WTC11 (cell line): ENCODE measurements at regions not wholly inside any gene's neighbourhood (a gene's known extent, or its start where the extent isn't known, plus 50 kb on each side); places are given as distances from the start of the nearest gene placed in this dataset.

Experiments used
- ATAC-seq: fragments of 200-7000 bp; cut with Tn5 transposase; 2 replicates; pipeline ENCODE4 v1.10.0; 2021; ENCODE audit warnings: mild to moderate bottlenecking, moderate library complexity
- CTCF ChIA-PET: fragments of 300-600 bp; sonication (Branson Sonifier 250); formaldehyde crosslinking; loops from one replicate; lab custom pipeline; 2021; ENCODE audit warnings: antibody characterized with exemption; lab: Charles Lee
- POLR2A ChIA-PET: fragments of 350-600 bp; sonication (Branson Sonifier 250); formaldehyde crosslinking; loops from one replicate; lab custom pipeline; 2021; ENCODE audit warnings: antibody characterized with exemption; lab: Charles Lee
- DNase-seq: peaks from one replicate; pipeline ENCODE4 v3.0.0; 2021; ENCODE audit warnings: low spot score
- H3K27ac Mint-ChIP-seq: 2 replicates; pipeline ENCODE4 v1.8.0; 2021; ENCODE audit warnings: mixed read lengths
- H3K27me3 Mint-ChIP-seq: 2 replicates; pipeline ENCODE4 v1.8.0; 2021; ENCODE audit warnings: low read depth, mild to moderate bottlenecking, moderate library complexity, mixed read lengths
- H3K36me3 Mint-ChIP-seq: 2 replicates; pipeline ENCODE4 v1.8.0; 2021; ENCODE audit warnings: mixed read lengths
- H3K4me1 Mint-ChIP-seq: 2 replicates; pipeline ENCODE4 v1.8.0; 2022; ENCODE audit warnings: mixed read lengths
- H3K4me3 Mint-ChIP-seq: 2 replicates; pipeline ENCODE4 v1.8.0; 2021; ENCODE audit warnings: mild to moderate bottlenecking, moderate library complexity, mixed read lengths
- H3K9me3 Mint-ChIP-seq: 2 replicates; pipeline ENCODE4 v1.8.0; 2021; ENCODE audit warnings: mixed read lengths
- FOXP1 ChIP-seq: sonication (generic); formaldehyde crosslinking; IDR thresholded peaks from 2 replicates; pipeline ENCODE4 v1.8.0; 2022; ENCODE audit warnings: missing genetic modification reagents, mild to moderate bottlenecking, moderate library complexity, borderline replicate concordance
- FOXP4 ChIP-seq: sonication (generic); formaldehyde crosslinking; IDR thresholded peaks from 2 replicates; pipeline ENCODE4 v1.8.0; 2022; ENCODE audit warnings: mild to moderate bottlenecking, missing genetic modification reagents
- GTF2I ChIP-seq: fragments of 250-450 bp; sonication (Bioruptor Pico); conservative IDR thresholded peaks from 2 replicates; pipeline ENCODE4 v1.4.0; 2021; ENCODE audit warnings: mild to moderate bottlenecking
- JAZF1 ChIP-seq: fragments of 250-450 bp; sonication (Bioruptor Pico); IDR thresholded peaks from 2 replicates; pipeline ENCODE4 v1.9.0; 2021; ENCODE audit warnings: moderate library complexity, mild to moderate bottlenecking, inconsistent platforms
- JUN ChIP-seq: sonication (generic); formaldehyde crosslinking; IDR thresholded peaks from 2 replicates; pipeline ENCODE4 v1.8.0; 2023; ENCODE audit warnings: mild to moderate bottlenecking, missing genetic modification reagents
- NFATC4 ChIP-seq: fragments of 250-450 bp; sonication (Bioruptor Pico); IDR thresholded peaks from 2 replicates; pipeline ENCODE4 v1.9.0; 2021; ENCODE audit warnings: mild to moderate bottlenecking
- NR1H2 ChIP-seq: sonication (generic); formaldehyde crosslinking; IDR thresholded peaks from 2 replicates; pipeline ENCODE4 v1.9.0; 2021; ENCODE audit warnings: mild to moderate bottlenecking, moderate library complexity, missing genetic modification reagents
- NR2C2 ChIP-seq: sonication (generic); formaldehyde crosslinking; IDR thresholded peaks from 2 replicates; pipeline ENCODE4 v1.8.0; 2022; ENCODE audit warnings: mild to moderate bottlenecking, missing genetic modification reagents
- PRRX2 ChIP-seq: fragments of 250-450 bp; sonication (Bioruptor Pico); IDR thresholded peaks from 2 replicates; pipeline ENCODE4 v1.8.0; 2021; ENCODE audit warnings: mild to moderate bottlenecking
- SMAD4 ChIP-seq: sonication (generic); formaldehyde crosslinking; IDR thresholded peaks from 2 replicates; pipeline ENCODE4 v1.8.0; 2022; ENCODE audit warnings: mild to moderate bottlenecking, missing genetic modification reagents
- TCF7 ChIP-seq: sonication (generic); formaldehyde crosslinking; IDR thresholded peaks from 2 replicates; pipeline ENCODE4 v1.8.0; 2022; ENCODE audit warnings: mild to moderate bottlenecking, low read depth, missing genetic modification reagents, moderate library complexity
- ZBTB21 ChIP-seq: sonication (generic); formaldehyde crosslinking; IDR thresholded peaks from 2 replicates; pipeline ENCODE4 v1.8.1; 2023; ENCODE audit warnings: mild to moderate bottlenecking, missing genetic modification reagents, borderline replicate concordance
- ZNF219 ChIP-seq: sonication (generic); formaldehyde crosslinking; IDR thresholded peaks from 2 replicates; pipeline ENCODE4 v1.8.0; 2023; ENCODE audit warnings: missing genetic modification reagents, mild to moderate bottlenecking, borderline replicate concordance
- ZNF232 ChIP-seq: sonication (generic); formaldehyde crosslinking; IDR thresholded peaks from 2 replicates; pipeline ENCODE4 v1.8.0; 2022; ENCODE audit warnings: mild to moderate bottlenecking, missing genetic modification reagents
- ZNF416 ChIP-seq: fragments of 250-450 bp; sonication (Bioruptor Pico); IDR thresholded peaks from 2 replicates; pipeline ENCODE4 v1.9.0; 2021; ENCODE audit warnings: mild to moderate bottlenecking, inconsistent platforms
- ZNF532 ChIP-seq: fragments of 250-450 bp; sonication (Bioruptor Pico); IDR thresholded peaks from 2 replicates; pipeline ENCODE4 v1.9.0; 2021; ENCODE audit warnings: mild to moderate bottlenecking, borderline replicate concordance
- ZSCAN18 ChIP-seq: fragments of 250-450 bp; sonication (Bioruptor Pico); IDR thresholded peaks from 2 replicates; pipeline ENCODE4 v2.1.2; 2022; ENCODE audit warnings: mild to moderate bottlenecking, moderate library complexity
- TF ChIP-seq, protein P1 (sequence below): fragments of 250-450 bp; sonication (Bioruptor Pico); IDR thresholded peaks from 2 replicates; pipeline ENCODE4 v1.9.0; 2021; ENCODE audit warnings: moderate library complexity, mild to moderate bottlenecking, inconsistent platforms, borderline replicate concordance
- TF ChIP-seq, protein P2 (sequence below): sonication (generic); formaldehyde crosslinking; IDR thresholded peaks from 2 replicates; pipeline ENCODE4 v1.8.1; 2023; ENCODE audit warnings: mild to moderate bottlenecking, missing genetic modification reagents, moderate library complexity

GRCh38 chr2:111654829-111655228 is 229.2 kb downstream of the ANAPC1 start:
- POLR2A ChIA-PET, result no interaction called here
- DNase-seq (no peak), ATAC-seq (no peak)
- TF ChIP-seq, protein P1, sequence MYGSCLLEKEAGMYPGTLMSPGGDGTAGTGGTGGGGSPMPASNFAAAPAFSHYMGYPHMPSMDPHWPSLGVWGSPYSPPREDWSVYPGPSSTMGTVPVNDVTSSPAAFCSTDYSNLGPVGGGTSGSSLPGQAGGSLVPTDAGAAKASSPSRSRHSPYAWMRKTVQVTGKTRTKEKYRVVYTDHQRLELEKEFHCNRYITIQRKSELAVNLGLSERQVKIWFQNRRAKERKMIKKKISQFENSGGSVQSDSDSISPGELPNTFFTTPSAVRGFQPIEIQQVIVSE (CRISPR knock-in tag), result no peak
- TF ChIP-seq ZNF416, result no peak
- TF ChIP-seq JUN (CRISPR knock-in tag), result no peak
- TF ChIP-seq ZSCAN18, result no peak
- TF ChIP-seq PRRX2, result no peak
- TF ChIP-seq ZNF219 (CRISPR knock-in tag), result no peak
- TF ChIP-seq NR1H2 (CRISPR knock-in tag), result no peak
- CTCF ChIA-PET, result no interaction called here
- no peaks in the 10 kb centered on the region for H3K9me3 Mint-ChIP-seq
- H3K27ac Mint-ChIP-seq, result no peak overlapping the region
- H3K4me1 Mint-ChIP-seq, result peaks cover 10% of the 10 kb centered on the region
- H3K27me3 Mint-ChIP-seq, result no peaks in the 10 kb centered on the region
- H3K4me3 Mint-ChIP-seq, result no peak overlapping the region
- H3K36me3 Mint-ChIP-seq, result no peaks in the 10 kb centered on the region

GRCh38 chr2:111656436-111656835 is 227.6 kb downstream of the ANAPC1 start:
- no peak overlapping the region for H3K27ac Mint-ChIP-seq
- TF ChIP-seq FOXP1 (CRISPR knock-in tag), result no peak
- DNase-seq (no peak), ATAC-seq (no peak)
- H3K4me3 Mint-ChIP-seq, result no peak overlapping the region
- peaks cover 16% of the 10 kb centered on the region for H3K4me1 Mint-ChIP-seq
- no peaks in the 10 kb centered on the region for H3K27me3 Mint-ChIP-seq
- no peaks in the 10 kb centered on the region for H3K36me3 Mint-ChIP-seq
- ChIA-PET CTCF (no interaction called here), POLR2A (no interaction called here)
- H3K9me3 Mint-ChIP-seq, result no peaks in the 10 kb centered on the region

- CTCF ChIA-PET, result no interaction called here
- no peak for ATAC-seq
Observed at GRCh38 chr2:111656894-111657293, 227.1 kb downstream of the ANAPC1 start.

More at GRCh38 chr2:111656894-111657293, 227.1 kb downstream of the ANAPC1 start:
- H3K9me3 Mint-ChIP-seq, result no peaks in the 10 kb centered on the region
- no peaks in the 10 kb centered on the region for H3K36me3 Mint-ChIP-seq
- DNase-seq, result no peak
- H3K4me3 Mint-ChIP-seq, result no peak overlapping the region
- H3K4me1 Mint-ChIP-seq, result peaks cover 16% of the 10 kb centered on the region
- H3K27ac Mint-ChIP-seq, result no peak overlapping the region; the same call in 1 of the 2 replicates
- POLR2A ChIA-PET, result no interaction called here
- H3K27me3 Mint-ChIP-seq, result no peaks in the 10 kb centered on the region
- TF ChIP-seq, protein P2, sequence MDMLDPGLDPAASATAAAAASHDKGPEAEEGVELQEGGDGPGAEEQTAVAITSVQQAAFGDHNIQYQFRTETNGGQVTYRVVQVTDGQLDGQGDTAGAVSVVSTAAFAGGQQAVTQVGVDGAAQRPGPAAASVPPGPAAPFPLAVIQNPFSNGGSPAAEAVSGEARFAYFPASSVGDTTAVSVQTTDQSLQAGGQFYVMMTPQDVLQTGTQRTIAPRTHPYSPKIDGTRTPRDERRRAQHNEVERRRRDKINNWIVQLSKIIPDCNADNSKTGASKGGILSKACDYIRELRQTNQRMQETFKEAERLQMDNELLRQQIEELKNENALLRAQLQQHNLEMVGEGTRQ (CRISPR knock-in tag), result no peak
- TF ChIP-seq ZNF532 (CRISPR knock-in tag) (no peak), NFATC4 (no peak), NR2C2 (CRISPR knock-in tag) (no peak), ZBTB21 (CRISPR knock-in tag) (no peak), ZNF232 (CRISPR knock-in tag) (no peak), JAZF1 (no peak), TCF7 (CRISPR knock-in tag) (no peak), SMAD4 (CRISPR knock-in tag) (no peak), FOXP4 (CRISPR knock-in tag) (no peak), GTF2I (CRISPR knock-in tag) (no peak)
